HepG2 (cell line): ENCODE measurements at regions not wholly inside any gene's neighbourhood (a gene's known extent, or its start where the extent isn't known, plus 50 kb on each side); places are given as distances from the start of the nearest gene placed in this dataset.

Experiments
- ATAC-seq: fragments of 200-7000 bp; cut with Tn5 transposase; 3 replicates; pipeline ENCODE4 v1.9.1; 2020; ENCODE audit warnings: mild to moderate bottlenecking, moderate library complexity
- BruUV-seq: library from RNA; stranded (reverse); fragments of 400-500 nt; replicated peaks from 2 replicates; lab custom pipeline; 2021; lab: Mats Ljungman, UMichigan
- CTCF ChIA-PET: fragments of 300-600 bp; formaldehyde crosslinking; extraction: SDS; loops from one replicate; lab custom pipeline; 2021; ENCODE audit warnings: low total read pairs, inconsistent platforms, low intra/inter-chr PET ratio; lab: Yijun Ruan, JAX
- POLR2A ChIA-PET: fragments of 350-600 bp; sonication (Branson Sonifier 250); formaldehyde crosslinking; loops from one replicate; lab custom pipeline; 2020; ENCODE audit warnings: antibody characterized with exemption, inconsistent platforms; lab: Yijun Ruan, JAX
- DNase-seq: peaks from one replicate; pipeline ENCODE4 v3.0.0-alpha.2; 2015; ENCODE audit warnings: low spot score
- FAIRE-seq: peaks from 3 replicates; lab custom pipeline; 2011; peaks lifted over from hg19 to GRCh38; lab: Jason Lieb, UNC
- H2AFZ ChIP-seq: one replicate; pipeline ENCODE4 v1.6.1; 2011; ENCODE audit warnings: low read length, inconsistent platforms
- H3K27ac ChIP-seq: fragments of 300-600 bp; 3 replicates; pipeline ENCODE4 v1.8.0; 2011; ENCODE audit warnings: mixed run types, mild to moderate bottlenecking, mixed read lengths, low read length, inconsistent platforms; ENCODE audit not compliant: insufficient read depth; ENCODE audit errors: extremely low read length
- H3K27me3 ChIP-seq, 2 experiments: fragments of 200-600 bp in 1 of 2; 2 replicates in 1 of 2; 3 replicates in 1 of 2; pipeline versions ENCODE4 v1.6.0 to v1.8.0; 2011; ENCODE audit warnings: low read length in 2 of 2, mild to moderate bottlenecking in 2 of 2, moderate library complexity in 2 of 2, inconsistent platforms in 1 of 2; ENCODE audit not compliant: insufficient read depth in 2 of 2, control insufficient read depth in 1 of 2
- H3K36me3 ChIP-seq, 2 experiments: fragments of 200-600 bp in 1 of 2; replicated peaks in 1 of 2; 2 replicates in 1 of 2; 3 replicates in 1 of 2; pipeline versions ENCODE4 v1.5.1 to v1.8.0; 2011; ENCODE audit warnings: low read length in 2 of 2, inconsistent platforms in 1 of 2; ENCODE audit not compliant: insufficient read depth in 2 of 2, control insufficient read depth in 1 of 2
- H3K4me1 ChIP-seq: 2 replicates; pipeline ENCODE4 v1.5.1; 2012; ENCODE audit warnings: low read length, inconsistent platforms; ENCODE audit not compliant: insufficient read depth
- H3K4me2 ChIP-seq: 2 replicates; pipeline ENCODE4 v1.6.0; 2011; ENCODE audit warnings: low read depth, low read length, inconsistent platforms
- H3K4me3 ChIP-seq, 3 experiments: fragments of 200-600 bp in 1 of 3; sonication (generic), shearing (Covaris generic) in 1 of 3; replicated peaks in 1 of 3; 2 replicates each; pipeline ENCODE4 v1.5.1; 2011 to 2016; ENCODE audit warnings: low read length in 3 of 3, inconsistent platforms in 2 of 3, low read depth in 2 of 3, mild to moderate bottlenecking in 2 of 3, control low read depth in 1 of 3, mixed read lengths in 1 of 3; ENCODE audit not compliant: insufficient read depth in 1 of 3
- H3K79me2 ChIP-seq: one replicate; pipeline ENCODE4 v1.6.1; 2011; ENCODE audit warnings: low read length, inconsistent platforms; ENCODE audit not compliant: insufficient read depth
- H3K9ac ChIP-seq: 2 replicates; pipeline ENCODE4 v1.6.0; 2011; ENCODE audit warnings: mild to moderate bottlenecking, low read depth, low read length, inconsistent platforms; ENCODE audit not compliant: insufficient read depth
- H3K9me3 ChIP-seq: 2 replicates; pipeline ENCODE4 v1.5.1; 2012; ENCODE audit warnings: mild to moderate bottlenecking, low read length
- H4K20me1 ChIP-seq: 2 replicates; pipeline ENCODE4 v1.6.0; 2011; ENCODE audit warnings: inconsistent platforms, mild to moderate bottlenecking, low read length, moderate library complexity; ENCODE audit not compliant: insufficient read depth
- FLYWCH1 ChIP-seq: sonication (generic); formaldehyde crosslinking; IDR thresholded peaks from 2 replicates; pipeline ENCODE4 v1.8.1; 2023; ENCODE audit warnings: mild to moderate bottlenecking, missing genetic modification reagents
- GABPB1 ChIP-seq: IDR thresholded peaks from 2 replicates; pipeline ENCODE4 v1.6.1; 2016; ENCODE audit warnings: mild to moderate bottlenecking, missing genetic modification reagents, moderate library complexity, missing compliant biosample characterization
- IRF9 ChIP-seq: sonication (generic); formaldehyde crosslinking; IDR thresholded peaks from 2 replicates; pipeline ENCODE4 v1.8.0; 2022; ENCODE audit warnings: missing genetic modification reagents, mild to moderate bottlenecking, borderline replicate concordance
- JUNB ChIP-seq: sonication (generic); formaldehyde crosslinking; IDR thresholded peaks from 2 replicates; pipeline ENCODE4 v1.8.0; 2022; ENCODE audit warnings: missing genetic modification reagents, mild to moderate bottlenecking, borderline replicate concordance
- NFE2L2 ChIP-seq: fragments of 150-350 bp; IDR thresholded peaks from 2 replicates; pipeline ENCODE4 v1.6.1; 2014; ENCODE audit warnings: low read length
- NR2F1 ChIP-seq, 2 experiments: fragments of 450-650 bp in 1 of 2; formaldehyde crosslinking in 1 of 2; IDR thresholded peaks; 2 replicates each; pipeline versions ENCODE4 v1.5.0 to v1.6.1; 2016 to 2020; ENCODE audit warnings: mild to moderate bottlenecking in 1 of 2, missing compliant biosample characterization in 1 of 2, missing genetic modification reagents in 1 of 2, moderate library complexity in 1 of 2
- ONECUT2 ChIP-seq: sonication (generic); formaldehyde crosslinking; IDR thresholded peaks from 2 replicates; pipeline ENCODE4 v1.4.0; 2020; ENCODE audit warnings: missing genetic modification reagents
- PCBP1 ChIP-seq: fragments of 200-400 bp; formaldehyde crosslinking; IDR thresholded peaks from 2 replicates; pipeline ENCODE4 v1.6.1; 2017; ENCODE audit warnings: mild to moderate bottlenecking, low read depth, low read length, borderline replicate concordance
- RFX5 ChIP-seq: IDR thresholded peaks from 2 replicates; pipeline ENCODE4 v1.6.1; 2011; ENCODE audit warnings: low read depth, low read length, improper control_type of control experiment
- THRA ChIP-seq: sonication (generic); formaldehyde crosslinking; IDR thresholded peaks from 2 replicates; pipeline ENCODE4 v1.4.0; 2020; ENCODE audit warnings: missing genetic modification reagents, borderline replicate concordance
- ZMYM2 ChIP-seq: sonication (generic); formaldehyde crosslinking; IDR thresholded peaks from 2 replicates; pipeline ENCODE4 v1.8.0; 2022; ENCODE audit warnings: mild to moderate bottlenecking, missing genetic modification reagents
- ZNF235 ChIP-seq: sonication (generic); formaldehyde crosslinking; IDR thresholded peaks from 2 replicates; pipeline ENCODE4 v1.8.1; 2023; ENCODE audit warnings: mild to moderate bottlenecking, missing genetic modification reagents, borderline replicate concordance
- ZUFSP ChIP-seq: sonication (generic); formaldehyde crosslinking; IDR thresholded peaks from 2 replicates; pipeline ENCODE4 v1.9.0; 2021; ENCODE audit warnings: missing genetic modification reagents, mild to moderate bottlenecking, borderline replicate concordance
- WGBS: methylation state at CpG from one replicate; pipeline ENCODE4 v1.1.6; 2017; ENCODE audit warnings: low lambda C conversion rate; 5-methylcytosine and 5-hydroxymethylcytosine counted together
- in situ Hi-C: cut with HindIII; loops from 2 replicates; pipeline ENCODE4 v1.10.0; 2017; ENCODE audit warnings: low pct_unique_long_range_greater_than_20kb; ENCODE audit not compliant: extremely low pct_ligation_motif_present
- intact Hi-C: fragments of 100-400 bp; cut with micrococcal nuclease; formaldehyde crosslinking; loops from one replicate; pipeline ENCODE4 v1.10.0; 2022; ENCODE audit not compliant: unreplicated experiment

GRCh38 chr21:21751286-21751685 is 753.1 kb downstream of the NCAM2 start (continued):
- TF ChIP-seq ZUFSP (no peak), THRA (CRISPR knock-in tag) (no peak), JUNB (CRISPR knock-in tag) (no peak)
- TF ChIP-seq, all 625 proteins: peak for 0

GRCh38 chr21:21762855-21763254 is 764.6 kb downstream of the NCAM2 start:
- no peak for DNase-seq
- H3K9ac ChIP-seq = no peak overlapping the region
- TF ChIP-seq ONECUT2 (CRISPR knock-in tag) = no peak
- no peak for TF ChIP-seq ZMYM2 (CRISPR knock-in tag)
- TF ChIP-seq ZNF235 (CRISPR knock-in tag) = no peak
- no peak for TF ChIP-seq GABPB1 (CRISPR knock-in tag)
- no peak for TF ChIP-seq FLYWCH1 (CRISPR knock-in tag)
- TF ChIP-seq IRF9 = no peak
- no peak for TF ChIP-seq RFX5
- TF ChIP-seq PCBP1 = no peak
- no peak for TF ChIP-seq NFE2L2
- TF ChIP-seq NR2F1 (CRISPR knock-in tag; IDR thresholded peaks at IDR 0.05) = no peak
- TF ChIP-seq, all 625 proteins: peak for 0
- Histone ChIP-seq H4K20me1 (no peaks in the 10 kb centered on the region), H3K27me3 (no peaks in the 10 kb centered on the region), H2AFZ (no peak overlapping the region), H3K4me2 (no peak overlapping the region), H3K9me3 (peaks cover 83% of the 10 kb centered on the region), H3K4me3 (no peak overlapping the region), H3K4me1 (no peaks in the 10 kb centered on the region), H3K27ac (no peak overlapping the region), H3K36me3 (no peaks in the 10 kb centered on the region), H3K79me2 (no peaks in the 10 kb centered on the region)
- POLR2A ChIA-PET = no interaction called here
- intact Hi-C loops (no loop called here), in situ Hi-C loops (no loop called here)
- BruUV-seq = no TSS peak
- CTCF ChIA-PET = no interaction called here
- ATAC-seq = no peak
- WGBS = 26% methylated on average over 1 of the region's 1 CpG
- no peak for FAIRE-seq
